H1 (cell line): ENCODE measurements at regions not wholly inside any gene's neighbourhood (a gene's known extent, or its start where the extent isn't known, plus 50 kb on each side); places are given as distances from the start of the nearest gene placed in this dataset.

Source experiments
- CTCF ChIA-PET: fragments of 300-600 bp; sonication (Branson Sonifier 250); formaldehyde crosslinking; loops from one replicate; lab custom pipeline; 2021; ENCODE audit not compliant: partially characterized antibody; lab: Charles Lee
- POLR2A ChIA-PET: fragments of 300-600 bp; sonication (Branson Sonifier 250); formaldehyde crosslinking; loops from one replicate; lab custom pipeline; 2021; ENCODE audit warnings: inconsistent platforms; ENCODE audit not compliant: partially characterized antibody; lab: Charles Lee
- DNase-seq, 2 experiments: peaks; one replicate each; pipeline versions ENCODE4 v3.0.0 to v3.0.0-alpha.2; 2010 to 2022; ENCODE audit warnings: low spot score in 2 of 2, low read depth in 1 of 2, mixed read lengths in 1 of 2
- FAIRE-seq: peaks from 2 replicates; lab custom pipeline; 2011; peaks lifted over from hg19 to GRCh38; lab: Jason Lieb, UNC
- H2AFZ ChIP-seq: 2 replicates; pipeline ENCODE4 v1.8.1; 2012; ENCODE audit warnings: low read length, inconsistent platforms
- H2AK5ac ChIP-seq: 2 replicates; pipeline ENCODE4 v1.6.1; 2013; ENCODE audit warnings: low read depth, low read length
- H2BK120ac ChIP-seq: replicated peaks from 2 replicates; pipeline ENCODE3; 2013; ENCODE audit warnings: low read depth, low read length, inconsistent platforms
- H2BK12ac ChIP-seq: 2 replicates; pipeline ENCODE4 v1.6.1; 2013; ENCODE audit warnings: low read depth, low read length
- H2BK15ac ChIP-seq: 2 replicates; pipeline ENCODE4 v1.6.1; 2013; ENCODE audit warnings: low read length
- H2BK20ac ChIP-seq: 2 replicates; pipeline ENCODE4 v1.6.1; 2013; ENCODE audit warnings: low read length
- H2BK5ac ChIP-seq: 2 replicates; pipeline ENCODE4 v1.6.1; 2013; ENCODE audit warnings: low read depth, low read length
- H3K14ac ChIP-seq: 2 replicates; pipeline ENCODE4 v1.6.1; 2013; ENCODE audit warnings: inconsistent platforms; ENCODE audit not compliant: insufficient read length
- H3K18ac ChIP-seq: 2 replicates; pipeline ENCODE4 v1.6.1; 2013; ENCODE audit warnings: low read length; ENCODE audit errors: extremely low read depth
- H3K23ac ChIP-seq: 2 replicates; pipeline ENCODE4 v1.6.1; 2013; ENCODE audit warnings: inconsistent platforms; ENCODE audit not compliant: insufficient read length
- H3K23me2 ChIP-seq: 2 replicates; pipeline ENCODE4 v1.6.1; 2013; ENCODE audit warnings: low read depth, low read length
- H3K27ac ChIP-seq: 2 replicates; pipeline ENCODE4 v1.6.1; 2011; ENCODE audit warnings: low read depth, low read length, inconsistent platforms
- H3K27me3 ChIP-seq, 4 experiments: replicated peaks in 1 of 4; 1 replicate in 1 of 4; 2 replicates in 3 of 4; pipeline versions ENCODE4 v1.6.1 to v1.8.1; 2011 to 2013; ENCODE audit warnings: low read length in 3 of 4, mild to moderate bottlenecking in 3 of 4, inconsistent platforms in 2 of 4, mixed read lengths in 2 of 4, moderate library complexity in 1 of 4; ENCODE audit not compliant: control insufficient read depth in 3 of 4, insufficient read depth in 3 of 4; ENCODE audit errors: extremely low read depth in 1 of 4
- H3K36me3 ChIP-seq, 4 experiments: 2 replicates each; pipeline versions ENCODE4 v1.6.1 to v1.8.1; 2011 to 2013; ENCODE audit warnings: mild to moderate bottlenecking in 4 of 4, low read length in 3 of 4, moderate library complexity in 2 of 4, control low read depth in 1 of 4, inconsistent platforms in 1 of 4; ENCODE audit not compliant: insufficient read depth in 4 of 4, control insufficient read depth in 2 of 4
- H3K4ac ChIP-seq: replicated peaks from 2 replicates; pipeline ENCODE3; 2013; ENCODE audit warnings: low read length, low read depth, mixed read lengths, inconsistent platforms; ENCODE audit not compliant: insufficient read length
- H3K4me1 ChIP-seq, 4 experiments: replicated peaks in 1 of 4; 1 replicate in 1 of 4; 2 replicates in 3 of 4; pipeline versions ENCODE4 v1.6.1 to v1.8.1; 2011 to 2013; ENCODE audit warnings: low read length in 3 of 4, inconsistent platforms in 2 of 4, mixed read lengths in 1 of 4; ENCODE audit not compliant: insufficient read depth in 4 of 4, control insufficient read depth in 3 of 4
- H3K4me2 ChIP-seq, 2 experiments: 2 replicates each; pipeline versions ENCODE4 v1.6.1 to v1.8.1; 2011 to 2013; ENCODE audit warnings: low read depth in 2 of 2, low read length in 2 of 2, control low read depth in 1 of 2, inconsistent platforms in 1 of 2, mild to moderate bottlenecking in 1 of 2; ENCODE audit not compliant: insufficient read depth in 1 of 2
- H3K4me3 ChIP-seq, 4 experiments: fragments of 200-600, 300-600 bp in 1 of 4; sonication (generic), shearing (Covaris generic), sonication (Bioruptor Twin) in 1 of 4; 2 replicates each; pipeline versions ENCODE4 v1.5.1 to v1.8.1; 2011 to 2016; ENCODE audit warnings: low read length in 4 of 4, low read depth in 3 of 4, control low read depth in 2 of 4, inconsistent platforms in 2 of 4, mild to moderate bottlenecking in 2 of 4, mixed read lengths in 1 of 4, moderate library complexity in 1 of 4; ENCODE audit not compliant: insufficient read depth in 2 of 4; ENCODE audit errors: extremely low read depth in 1 of 4
- H3K56ac ChIP-seq: replicated peaks from 2 replicates; pipeline ENCODE3; 2013; ENCODE audit warnings: low read depth, mild to moderate bottlenecking, mixed read lengths, low read length, inconsistent platforms; ENCODE audit not compliant: insufficient read length
- H3K79me1 ChIP-seq: 2 replicates; pipeline ENCODE4 v1.6.1; 2013; ENCODE audit warnings: low read depth, low read length, control low read depth
- H3K79me2 ChIP-seq, 2 experiments: 2 replicates each; pipeline versions ENCODE4 v1.6.1 to v1.8.1; 2012 to 2013; ENCODE audit warnings: low read length in 2 of 2, mild to moderate bottlenecking in 2 of 2, inconsistent platforms in 1 of 2; ENCODE audit not compliant: insufficient read depth in 2 of 2, control insufficient read depth in 1 of 2
- H3K9ac ChIP-seq, 4 experiments: replicated peaks in 1 of 4; 1 replicate in 1 of 4; 2 replicates in 3 of 4; pipeline versions ENCODE4 v1.6.1 to v1.8.1; 2011 to 2013; ENCODE audit warnings: low read depth in 3 of 4, low read length in 3 of 4, control low read depth in 2 of 4, mild to moderate bottlenecking in 2 of 4, moderate library complexity in 2 of 4, inconsistent platforms in 1 of 4; ENCODE audit errors: extremely low read depth in 1 of 4
- H3K9me3 ChIP-seq, 2 experiments: 2 replicates each; pipeline versions ENCODE4 v1.6.1 to v1.8.1; 2012 to 2013; ENCODE audit warnings: mild to moderate bottlenecking in 2 of 2, moderate library complexity in 2 of 2, control low read depth in 1 of 2, inconsistent platforms in 1 of 2, low read depth in 1 of 2, low read length in 1 of 2, mixed read lengths in 1 of 2; ENCODE audit not compliant: insufficient read depth in 2 of 2
- H4K20me1 ChIP-seq, 2 experiments: replicated peaks in 1 of 2; 2 replicates each; pipeline versions ENCODE3 to v1.8.1; 2011 to 2013; ENCODE audit warnings: inconsistent platforms in 2 of 2, low read length in 2 of 2, mild to moderate bottlenecking in 1 of 2; ENCODE audit not compliant: insufficient read depth in 2 of 2, control insufficient read depth in 1 of 2
- H4K5ac ChIP-seq: 2 replicates; pipeline ENCODE4 v1.6.1; 2013; ENCODE audit warnings: low read length, low read depth, mixed read lengths, inconsistent platforms; ENCODE audit not compliant: insufficient read length
- H4K8ac ChIP-seq: 2 replicates; pipeline ENCODE4 v1.8.0; 2013; ENCODE audit warnings: mild to moderate bottlenecking, moderate library complexity, low read length, inconsistent platforms; ENCODE audit not compliant: insufficient read depth; ENCODE audit errors: extremely low read depth
- H4K91ac ChIP-seq: replicated peaks from 2 replicates; pipeline ENCODE3; 2013; ENCODE audit warnings: low read length, mixed read lengths, inconsistent platforms; ENCODE audit not compliant: insufficient read length
- BACH1 ChIP-seq: IDR thresholded peaks from 2 replicates; pipeline ENCODE4 v1.6.1; 2012; ENCODE audit warnings: low read length, improper control_type of control experiment
- BRCA1 ChIP-seq: IDR thresholded peaks from 2 replicates; pipeline ENCODE4 v1.6.1; 2012; ENCODE audit warnings: low read depth, low read length, improper control_type of control experiment
- CBX8 ChIP-seq: fragments of 300-800, 300-1000 bp; sonication (generic); IDR thresholded peaks from 2 replicates; pipeline ENCODE4 v1.7.1; 2016; ENCODE audit warnings: low read depth, low read length, borderline replicate concordance
- CEBPB ChIP-seq: IDR thresholded peaks from 2 replicates; pipeline ENCODE4 v1.6.1; 2012; ENCODE audit warnings: low read depth, low read length
- EZH2 ChIP-seq: fragments of 200-600 bp; sonication (generic); IDR thresholded peaks from 2 replicates; pipeline ENCODE4 v1.7.1; 2012; ENCODE audit warnings: low read depth, mild to moderate bottlenecking, moderate library complexity, low read length, inconsistent platforms; ENCODE audit not compliant: severe bottlenecking
- GABPA ChIP-seq: IDR thresholded peaks from 2 replicates; pipeline ENCODE4 v1.6.1; 2011; ENCODE audit warnings: mild to moderate bottlenecking, low read length, moderate library complexity, borderline replicate concordance; ENCODE audit not compliant: insufficient read depth
- JUN ChIP-seq: IDR thresholded peaks from 2 replicates; pipeline ENCODE4 v1.6.1; 2011; ENCODE audit warnings: low read depth, mild to moderate bottlenecking, improper control_type of control experiment, low read length
- POLR2A ChIP-seq, 2 experiments: IDR thresholded peaks; 1 replicate in 1 of 2; 2 replicates in 1 of 2; pipeline ENCODE4 v1.6.1; 2011; ENCODE audit warnings: low read depth in 2 of 2, low read length in 2 of 2, mild to moderate bottlenecking in 2 of 2; ENCODE audit errors: control extremely low read depth in 1 of 2
- SP2 ChIP-seq: IDR thresholded peaks from 2 replicates; pipeline ENCODE4 v1.6.1; 2012; ENCODE audit warnings: mild to moderate bottlenecking, low read length, inconsistent platforms
- WGBS, 2 experiments: shearing (Covaris generic) in 1 of 2; methylation state at CpG; one replicate each; pipeline versions ENCODE4 v1.1.6 to v1.1.7; 2013 to 2015; ENCODE audit warnings: low lambda C conversion rate in 2 of 2, mixed read lengths in 2 of 2, inconsistent platforms in 1 of 2, low coverage in 1 of 2, missing lambda C conversion rate in 1 of 2; ENCODE audit not compliant: insufficient replicate concordance in 2 of 2, insufficient coverage in 1 of 2, insufficient read length in 1 of 2; ENCODE audit errors: extremely low coverage in 1 of 2, missing lambda C conversion rate in 1 of 2; 5-methylcytosine and 5-hydroxymethylcytosine counted together

DNA sequence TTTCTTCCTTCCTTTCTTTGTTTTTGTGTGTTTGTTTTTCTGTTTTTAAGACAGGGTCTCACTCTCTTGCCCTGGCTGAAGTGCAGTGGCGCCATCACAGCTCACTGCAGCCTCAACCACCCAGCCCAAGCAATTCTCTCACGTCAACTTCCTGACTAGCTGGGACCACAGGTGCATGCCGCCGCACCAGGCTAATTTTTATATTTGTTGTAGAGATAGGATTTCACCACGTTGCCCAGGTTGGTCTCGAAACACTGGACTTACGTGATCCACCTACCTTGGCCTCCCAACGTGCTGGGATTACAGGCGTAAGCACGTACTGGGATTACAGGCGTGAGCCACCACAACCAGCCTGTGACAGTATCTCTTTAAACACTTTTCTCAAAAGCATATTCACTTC, 120.7 kb downstream of the DKK1 start:
- no peak for FAIRE-seq
- DNase-seq = no peak
- WGBS, 2 experiments = 94% methylated on average over 11 of the region's 11 CpGs; no CpG with 5 or more reads in 1 of the 2 experiments
- Histone ChIP-seq H2BK15ac (no peak overlapping the region), H3K4me2 (no peak overlapping the region), H3K4me1 (no peaks in the 10 kb centered on the region; a peak in 1 of 7 replicates), H3K56ac (no peak overlapping the region), H4K91ac (no peak overlapping the region), H3K27me3 (no peaks in the 10 kb centered on the region), H4K8ac (no peak overlapping the region), H2BK120ac (no peak overlapping the region), H2BK5ac (no peak overlapping the region), H3K4ac (no peak overlapping the region), H3K9me3 (no peaks in the 10 kb centered on the region), H2BK12ac (no peak overlapping the region), H3K23ac (no peak overlapping the region), H3K4me3 (no peak overlapping the region), H4K20me1 (no peaks in the 10 kb centered on the region), H3K23me2 (no peaks in the 10 kb centered on the region), H2AK5ac (no peak overlapping the region), H3K79me1 (no peaks in the 10 kb centered on the region), H3K27ac (no peak overlapping the region), H3K14ac (no peak overlapping the region), H2AFZ (no peak overlapping the region), H3K18ac (no peak overlapping the region), H3K79me2 (no peaks in the 10 kb centered on the region), H2BK20ac (no peak overlapping the region), H4K5ac (no peak overlapping the region), H3K36me3 (no peaks in the 10 kb centered on the region), H3K9ac (no peak overlapping the region)
- ChIA-PET POLR2A (no interaction called here), CTCF (interaction anchor here (0.6 to 1.8 kb wide), 3 partner anchors 8 to 1568 kb away, joined by 3 to 10 read pairs (median 5); no protein-coding TSS in a partner anchor)
- TF ChIP-seq JUN (no peak), CBX8 (no peak), BACH1 (no peak), SP2 (no peak), EZH2 (no peak), BRCA1 (no peak), POLR2A (IDR thresholded peaks at IDR 0.05; ENCODE audit: control extremely low read depth in 1 of 2, low read depth in 2 of 2, low read length in 2 of 2) (no peak), CEBPB (no peak), GABPA (no peak)
